Tibial nerve (tissue), 4 donors: ENCODE measurements at regions not wholly inside any gene's neighbourhood (a gene's known extent, or its start where the extent isn't known, plus 50 kb on each side); places are given as distances from the start of the nearest gene placed in this dataset.

Experiments
- DNase-seq, 2 donors: peaks; one replicate each; pipeline ENCODE4 v3.0.0-alpha.2; 2019; ENCODE audit warnings: low spot score in 2 of 2
- H3K27ac ChIP-seq, 4 donors: fragments of 200-600 bp; sonication (generic) in 3 of 4; one replicate each; pipeline ENCODE4 v1.5.1; 2017 to 2019; ENCODE audit warnings: mild to moderate bottlenecking in 1 of 4
- H3K27me3 ChIP-seq, 2 donors: fragments of 200-600 bp; sonication (generic) in 1 of 2; one replicate each; pipeline versions ENCODE4 v1.5.1 to v1.6.0; 2017 to 2019
- H3K36me3 ChIP-seq, 3 donors: fragments of 200-600 bp; sonication (generic); one replicate each; pipeline ENCODE4 v1.5.1; 2018 to 2019
- H3K4me1 ChIP-seq, 4 donors: fragments of 200-600 bp; sonication (generic) in 3 of 4; one replicate each; pipeline ENCODE4 v1.5.1; 2017 to 2019
- H3K4me3 ChIP-seq, 4 donors: fragments of 200-600 bp; sonication (generic) in 3 of 4; one replicate each; pipeline ENCODE4 v1.5.1; 2017 to 2019; ENCODE audit warnings: mild to moderate bottlenecking in 1 of 4, moderate library complexity in 1 of 4
- H3K9me3 ChIP-seq, 4 donors: fragments of 200-600 bp; sonication (generic) in 3 of 4; one replicate each; pipeline ENCODE4 v1.5.1; 2017 to 2019
- CTCF ChIP-seq, 5 experiments: fragments of 200-600 bp in 3 of 5; fragments of 450-650 bp in 2 of 5; sonication (generic) in 3 of 5; IDR thresholded peaks; one replicate each; pipeline ENCODE4 v1.5.1; 2016 to 2019; ENCODE audit warnings: antibody characterized with exemption in 5 of 5, mild to moderate bottlenecking in 3 of 5, moderate library complexity in 2 of 5
- EP300 ChIP-seq, 2 donors: sonication (generic); formaldehyde crosslinking; IDR thresholded peaks; one replicate each; pipeline ENCODE4 v1.6.1; 2017; ENCODE audit warnings: antibody characterized with exemption in 2 of 2, mild to moderate bottlenecking in 1 of 2
- POLR2A ChIP-seq, 2 donors: fragments of 450-650 bp; IDR thresholded peaks; one replicate each; pipeline ENCODE4 v1.6.1; 2017; ENCODE audit warnings: antibody characterized with exemption in 2 of 2, mild to moderate bottlenecking in 2 of 2, moderate library complexity in 2 of 2
- WGBS, 2 donors: methylation state at CpG; one replicate each; pipeline ENCODE4 v1.1.5; 2018; 5-methylcytosine and 5-hydroxymethylcytosine counted together

DNA sequence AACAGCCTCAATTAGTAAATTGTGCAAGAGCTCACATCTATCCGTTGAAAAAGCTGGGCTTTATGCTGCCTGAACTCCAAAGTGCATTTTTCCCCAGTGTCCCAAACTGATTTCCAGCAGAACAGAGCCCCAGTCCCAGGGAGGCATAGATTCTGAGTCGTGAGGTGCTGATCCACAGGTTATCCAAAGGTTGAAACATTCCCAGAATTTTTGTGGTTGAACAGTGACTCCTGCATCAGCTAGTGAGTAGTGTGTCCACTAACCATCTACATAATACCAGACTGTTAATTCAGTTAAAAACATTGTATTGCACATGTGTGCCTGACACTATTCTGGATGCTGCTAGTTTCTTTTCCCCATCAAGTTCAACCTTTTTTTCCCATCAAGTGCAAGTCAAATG, 761.5 kb downstream of the GATA3 start:
- no peaks in the 10 kb centered on the region for H3K27me3 ChIP-seq
- no peak for DNase-seq
- H3K27ac ChIP-seq, result no peak overlapping the region
- no peaks in the 10 kb centered on the region for H3K36me3 ChIP-seq
- H3K9me3 ChIP-seq, result peaks cover 0 to 5% (median 0%) of the 10 kb centered on the region in 4 donors
- no peak for TF ChIP-seq EP300 (IDR thresholded peaks at IDR 0.05)
- no peak for TF ChIP-seq POLR2A (IDR thresholded peaks at IDR 0.05)
- TF ChIP-seq CTCF (IDR thresholded peaks at IDR 0.05), result no peak
- no peaks in the 10 kb centered on the region for H3K4me1 ChIP-seq
- WGBS, 2 donors, result 59% methylated on average over 2 of the region's 2 CpGs
- H3K4me3 ChIP-seq, result no peak overlapping the region

GRCh38 chr10:8817299-8817698, 762.8 kb downstream of the GATA3 start:
- DNase-seq, result no peak
- Histone ChIP-seq H3K9me3 (no peaks in the 10 kb centered on the region), H3K4me3 (no peak overlapping the region), H3K4me1 (no peaks in the 10 kb centered on the region), H3K27me3 (no peaks in the 10 kb centered on the region), H3K36me3 (no peaks in the 10 kb centered on the region), H3K27ac (no peak overlapping the region)
- WGBS, 2 donors, result 60 to 62% methylated on average over 2 of the region's 2 CpGs
- TF ChIP-seq EP300 (IDR thresholded peaks at IDR 0.05) (no peak), CTCF (IDR thresholded peaks at IDR 0.05) (no peak)

DNA sequence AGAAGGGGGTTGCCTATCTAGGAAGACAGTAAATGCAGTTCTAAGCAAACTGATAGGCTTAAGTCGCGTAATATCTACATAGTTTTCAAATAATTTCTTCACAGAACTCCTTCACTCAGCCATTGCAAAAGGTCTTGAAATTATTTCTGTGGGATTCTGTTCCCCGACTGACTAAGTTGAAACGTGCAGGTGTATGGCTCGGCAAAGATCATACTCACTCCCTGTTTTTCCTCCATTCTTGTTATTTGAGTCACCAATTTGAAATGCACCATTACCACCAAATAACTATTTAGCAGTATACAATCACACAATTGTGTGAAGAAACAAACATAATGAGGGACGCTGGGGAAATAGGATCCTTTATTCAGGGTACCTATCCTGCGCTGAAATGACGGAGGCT, 771.1 kb downstream of the GATA3 start:
- 61 to 68% methylated on average over 8 of the region's 8 CpGs for WGBS, 2 donors
- no peak for TF ChIP-seq EP300 (IDR thresholded peaks at IDR 0.05)
- TF ChIP-seq POLR2A (IDR thresholded peaks at IDR 0.05), result no peak
- no peak for TF ChIP-seq CTCF (IDR thresholded peaks at IDR 0.05)
- H3K36me3 ChIP-seq, result no peaks in the 10 kb centered on the region

GRCh38 chr10:8829592-8829991, 775.1 kb downstream of the GATA3 start:
- WGBS, 2 donors, result 79 to 82% methylated on average over 2 of the region's 2 CpGs
- H3K36me3 ChIP-seq, result no peaks in the 10 kb centered on the region
- H3K9me3 ChIP-seq, result no peaks in the 10 kb centered on the region
- H3K4me1 ChIP-seq, result no peaks in the 10 kb centered on the region
- no peak overlapping the region for H3K27ac ChIP-seq
- DNase-seq, result no peak
- no peaks in the 10 kb centered on the region for H3K27me3 ChIP-seq
- TF ChIP-seq POLR2A (IDR thresholded peaks at IDR 0.05) (no peak), CTCF (IDR thresholded peaks at IDR 0.05) (no peak), EP300 (IDR thresholded peaks at IDR 0.05) (no peak)
- no peak overlapping the region for H3K4me3 ChIP-seq

More for the DNA sequence above, 771.1 kb downstream of the GATA3 start:
- no peak for DNase-seq
- no peaks in the 10 kb centered on the region for H3K9me3 ChIP-seq
- no peak overlapping the region for H3K4me3 ChIP-seq
- H3K27ac ChIP-seq, result no peak overlapping the region
- no peaks in the 10 kb centered on the region for H3K27me3 ChIP-seq
- no peaks in the 10 kb centered on the region for H3K4me1 ChIP-seq

DNA sequence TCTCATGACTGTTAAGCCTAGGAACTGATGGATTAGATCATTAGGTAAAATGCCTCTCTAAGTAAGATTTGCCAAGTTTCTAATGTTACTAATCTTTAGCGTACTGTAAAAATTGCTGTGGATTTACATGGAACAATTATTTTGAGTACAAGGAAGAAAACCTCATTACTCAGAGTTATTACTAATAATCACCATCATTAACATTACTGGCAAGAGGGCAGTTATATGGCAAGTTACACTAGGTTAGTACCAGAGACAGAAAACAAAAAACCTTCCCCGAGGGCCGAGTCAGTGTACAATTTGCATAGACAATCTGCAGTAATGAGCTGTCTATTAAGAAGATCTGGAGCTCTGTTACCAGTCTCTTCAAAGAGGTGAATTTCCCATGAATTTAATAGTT, 775.6 kb downstream of the GATA3 start:
- Histone ChIP-seq H3K4me3 (no peak overlapping the region), H3K27me3 (no peaks in the 10 kb centered on the region), H3K9me3 (no peaks in the 10 kb centered on the region), H3K4me1 (no peaks in the 10 kb centered on the region), H3K36me3 (no peaks in the 10 kb centered on the region), H3K27ac (no peak overlapping the region)
- TF ChIP-seq CTCF (IDR thresholded peaks at IDR 0.05), result no peak
- WGBS, 2 donors, result 86 to 96% methylated on average over 3 of the region's 3 CpGs
- no peak for DNase-seq
